Neural progenitor cell (in vitro differentiated cells): ENCODE measurements at regions not wholly inside any gene's neighbourhood (a gene's known extent, or its start where the extent isn't known, plus 50 kb on each side); places are given as distances from the start of the nearest gene placed in this dataset.

Experiments used
- DNase-seq: peaks from one replicate; pipeline ENCODE4 v3.0.0-alpha.2; 2016; ENCODE audit warnings: low spot score
- H2AFZ ChIP-seq: fragments of 200-600 bp; sonication (generic); replicated peaks from 2 replicates; pipeline ENCODE4 v1.6.1; 2016; ENCODE audit warnings: antibody characterized with exemption
- H3F3A ChIP-seq: fragments of 200-600 bp; sonication (generic); 2 replicates; pipeline ENCODE4 v1.6.1; 2016; ENCODE audit warnings: antibody characterized with exemption, low read depth
- H3K27ac ChIP-seq: fragments of 200-600 bp; sonication (generic); 2 replicates; pipeline ENCODE4 v1.5.1; 2016; ENCODE audit warnings: mild to moderate bottlenecking
- H3K27me3 ChIP-seq: fragments of 200-600 bp; sonication (generic); 2 replicates; pipeline ENCODE4 v1.6.1; 2016; ENCODE audit warnings: mild to moderate bottlenecking, moderate library complexity
- H3K36me3 ChIP-seq: fragments of 200-600 bp; sonication (generic); 2 replicates; pipeline ENCODE4 v1.5.1; 2016
- H3K4me1 ChIP-seq: fragments of 200-600 bp; sonication (generic); 2 replicates; pipeline ENCODE4 v1.6.1; 2016; ENCODE audit warnings: mixed run types
- H3K4me2 ChIP-seq: fragments of 200-600 bp; sonication (generic); 2 replicates; pipeline ENCODE4 v1.6.1; 2016
- H3K4me3 ChIP-seq: fragments of 200-600 bp; sonication (generic); 2 replicates; pipeline ENCODE4 v1.5.1; 2016
- H3K79me2 ChIP-seq: fragments of 200-600 bp; sonication (generic); 2 replicates; pipeline ENCODE4 v1.6.1; 2016; ENCODE audit warnings: low read depth
- H3K9ac ChIP-seq: fragments of 200-600 bp; sonication (generic); 2 replicates; pipeline ENCODE4 v1.6.1; 2016
- H3K9me3 ChIP-seq: fragments of 200-600 bp; sonication (generic); 2 replicates; pipeline ENCODE4 v1.5.1; 2016; ENCODE audit warnings: low read depth
- H4K20me1 ChIP-seq: fragments of 200-600 bp; sonication (generic); 2 replicates; pipeline ENCODE4 v1.6.1; 2016; ENCODE audit warnings: low read depth
- H3K27ac Mint-ChIP-seq: 3 replicates; pipeline ENCODE4 v1.8.0; 2021; ENCODE audit warnings: mixed read lengths
- H3K27me3 Mint-ChIP-seq: 2 replicates; pipeline ENCODE4 v1.8.0; 2022; ENCODE audit warnings: low read depth, mild to moderate bottlenecking, inconsistent platforms, moderate library complexity, mixed read lengths; ENCODE audit not compliant: insufficient read depth
- H3K36me3 Mint-ChIP-seq: 3 replicates; pipeline ENCODE4 v1.8.0; 2021; ENCODE audit warnings: mixed read lengths
- H3K4me1 Mint-ChIP-seq: 3 replicates; pipeline ENCODE4 v1.8.0; 2021; ENCODE audit warnings: mixed read lengths
- H3K4me3 Mint-ChIP-seq: 3 replicates; pipeline ENCODE4 v1.8.0; 2021; ENCODE audit warnings: mild to moderate bottlenecking, moderate library complexity, mixed read lengths
- H3K9me3 Mint-ChIP-seq: 3 replicates; pipeline ENCODE4 v1.8.0; 2020; ENCODE audit warnings: mixed read lengths
- CTCF ChIP-seq: fragments of 200-600 bp; sonication (generic); IDR thresholded peaks from 2 replicates; pipeline ENCODE4 v1.5.1; 2017; ENCODE audit warnings: antibody characterized with exemption, mild to moderate bottlenecking
- EZH2 ChIP-seq: fragments of 200-600 bp; sonication (generic); IDR thresholded peaks from 2 replicates; pipeline ENCODE4 v1.6.1; 2017; ENCODE audit warnings: antibody characterized with exemption, mild to moderate bottlenecking, moderate library complexity
- EZH2phosphoT487 ChIP-seq: fragments of 200-600 bp; sonication (generic); IDR thresholded peaks from 2 replicates; pipeline ENCODE4 v1.6.1; 2017; ENCODE audit warnings: antibody characterized with exemption

- Histone ChIP-seq H3F3A (no peaks in the 10 kb centered on the region), H3K9me3 (no peaks in the 10 kb centered on the region), H2AFZ (no peak overlapping the region), H3K79me2 (no peaks in the 10 kb centered on the region), H3K27ac (no peak overlapping the region), H3K4me1 (peaks cover 4% of the 10 kb centered on the region), H3K27me3 (no peaks in the 10 kb centered on the region), H4K20me1 (no peaks in the 10 kb centered on the region), H3K4me2 (no peak overlapping the region), H3K9ac (no peak overlapping the region), H3K36me3 (no peaks in the 10 kb centered on the region), H3K4me3 (no peak overlapping the region)
- Mint-ChIP-seq H3K36me3 (no peaks in the 10 kb centered on the region), H3K27me3 (peaks cover 18% of the 10 kb centered on the region), H3K27ac (peak overlapping the region; percentile 42), H3K9me3 (no peaks in the 10 kb centered on the region), H3K4me3 (no peak overlapping the region), H3K4me1 (peaks cover 29% of the 10 kb centered on the region)
- DNase-seq: no peak
- no peak for TF ChIP-seq CTCF
- no peak for TF ChIP-seq EZH2
- no peak for TF ChIP-seq EZH2phosphoT487
Observed at GRCh38 chr15:69610858-69611257, 158.2 kb downstream of the RPLP1 start.

- DNase-seq: no peak
- Histone ChIP-seq H3K9me3 (no peaks in the 10 kb centered on the region), H4K20me1 (no peaks in the 10 kb centered on the region), H3K27ac (no peak overlapping the region), H3K36me3 (no peaks in the 10 kb centered on the region), H3F3A (no peaks in the 10 kb centered on the region), H3K4me3 (no peak overlapping the region), H3K79me2 (no peaks in the 10 kb centered on the region), H3K4me1 (peaks cover 4% of the 10 kb centered on the region), H3K4me2 (no peak overlapping the region), H3K27me3 (no peaks in the 10 kb centered on the region), H3K9ac (no peak overlapping the region), H2AFZ (no peak overlapping the region)
- no peaks in the 10 kb centered on the region for H3K36me3 Mint-ChIP-seq
- H3K4me3 Mint-ChIP-seq: no peak overlapping the region
- peaks cover 29% of the 10 kb centered on the region for H3K4me1 Mint-ChIP-seq
- H3K27me3 Mint-ChIP-seq: peaks cover 17% of the 10 kb centered on the region
- H3K27ac Mint-ChIP-seq: no peak overlapping the region
- no peaks in the 10 kb centered on the region for H3K9me3 Mint-ChIP-seq
- TF ChIP-seq EZH2 (no peak), CTCF (no peak), EZH2phosphoT487 (no peak)
Observed at GRCh38 chr15:69612112-69612511, 159.5 kb downstream of the RPLP1 start.

- Mint-ChIP-seq H3K27ac (no peak overlapping the region), H3K4me1 (peaks cover 26% of the 10 kb centered on the region), H3K36me3 (no peaks in the 10 kb centered on the region), H3K4me3 (no peak overlapping the region), H3K27me3 (peaks cover 13% of the 10 kb centered on the region), H3K9me3 (peaks cover under 1% of the 10 kb centered on the region)
- Histone ChIP-seq H4K20me1 (no peaks in the 10 kb centered on the region), H3K27ac (no peak overlapping the region), H3F3A (no peaks in the 10 kb centered on the region), H2AFZ (no peak overlapping the region), H3K4me2 (no peak overlapping the region), H3K36me3 (no peaks in the 10 kb centered on the region), H3K4me3 (no peak overlapping the region), H3K4me1 (peaks cover 4% of the 10 kb centered on the region), H3K79me2 (no peaks in the 10 kb centered on the region), H3K9me3 (no peaks in the 10 kb centered on the region), H3K9ac (no peak overlapping the region), H3K27me3 (no peaks in the 10 kb centered on the region)
- no peak for DNase-seq
- TF ChIP-seq EZH2 (no peak), CTCF (no peak), EZH2phosphoT487 (no peak)
Observed at GRCh38 chr15:69613182-69613581, 160.6 kb downstream of the RPLP1 start.

- Mint-ChIP-seq H3K36me3 (no peaks in the 10 kb centered on the region), H3K27me3 (peaks cover 8% of the 10 kb centered on the region), H3K4me1 (peaks cover 21% of the 10 kb centered on the region), H3K9me3 (peaks cover 3% of the 10 kb centered on the region), H3K27ac (no peak overlapping the region), H3K4me3 (no peak overlapping the region)
- no peak for DNase-seq
- Histone ChIP-seq H3K4me1 (peaks cover 4% of the 10 kb centered on the region), H3K79me2 (no peaks in the 10 kb centered on the region), H4K20me1 (no peaks in the 10 kb centered on the region), H3K36me3 (no peaks in the 10 kb centered on the region), H3F3A (no peaks in the 10 kb centered on the region), H3K27ac (no peak overlapping the region), H3K4me3 (no peak overlapping the region), H3K27me3 (no peaks in the 10 kb centered on the region), H3K9ac (no peak overlapping the region), H3K9me3 (no peaks in the 10 kb centered on the region), H3K4me2 (no peak overlapping the region), H2AFZ (no peak overlapping the region)
- TF ChIP-seq EZH2phosphoT487 (no peak), EZH2 (no peak), CTCF (no peak)
Observed at GRCh38 chr15:69613988-69614387, 161.4 kb downstream of the RPLP1 start.
